ENCODE measurements at regions not wholly inside any gene's neighbourhood (a gene's known extent, or its start where the extent isn't known, plus 50 kb on each side); places are given as distances from the start of the nearest gene placed in this dataset.

- TF ChIP-seq CTCF (IDR thresholded peaks at IDR 0.05; ENCODE audit: unreplicated experiment): no peak
- intact Hi-C loops (cut with micrococcal nuclease): no loop called here
- POLR2A ChIA-PET: no interaction called here
- Mint-ChIP-seq H3K36me3 (ENCODE audit: insufficient read depth, unreplicated experiment) (no peaks in the 10 kb centered on the region), H3K27ac (ENCODE audit: low read depth, unreplicated experiment) (no peak overlapping the region), H3K4me1 (ENCODE audit: insufficient read depth, unreplicated experiment) (no peaks in the 10 kb centered on the region), H3K4me3 (ENCODE audit: unreplicated experiment) (no peak overlapping the region), H3K27me3 (ENCODE audit: insufficient read depth, unreplicated experiment) (no peaks in the 10 kb centered on the region), H3K9me3 (ENCODE audit: unreplicated experiment) (no peaks in the 10 kb centered on the region)
- BruUV-seq (replicated peaks): no TSS peak
- CTCF ChIA-PET: interaction anchor here (1.7 kb wide), 1 partner anchor 32 kb away, joined by 8 read pairs; no protein-coding TSS in a partner anchor
- no peak for DNase-seq (ENCODE audit: unreplicated experiment)
These were observed 267.2 kb downstream of the SEC23A start for GRCh38 chr14:38835874-38836273.

GRCh38 chr14:38828183-38828827 lies 274.7 kb downstream of the SEC23A start:
- Mint-ChIP-seq H3K27me3 (ENCODE audit: insufficient read depth, unreplicated experiment) (no peaks in the 10 kb centered on the region), H3K9me3 (ENCODE audit: unreplicated experiment) (no peaks in the 10 kb centered on the region), H3K27ac (ENCODE audit: low read depth, unreplicated experiment) (no peak overlapping the region), H3K36me3 (ENCODE audit: insufficient read depth, unreplicated experiment) (no peaks in the 10 kb centered on the region), H3K4me3 (ENCODE audit: unreplicated experiment) (no peak overlapping the region), H3K4me1 (ENCODE audit: insufficient read depth, unreplicated experiment) (no peaks in the 10 kb centered on the region)
- CTCF ChIA-PET: interaction anchor here (0.5 kb wide), 1 partner anchor 1094 kb away, joined by 4 read pairs; no protein-coding TSS in a partner anchor
- POLR2A ChIA-PET: no interaction called here
- DNase-seq (ENCODE audit: unreplicated experiment): no peak
- BruUV-seq (replicated peaks): no TSS peak
- TF ChIP-seq CTCF (IDR thresholded peaks at IDR 0.05; ENCODE audit: unreplicated experiment): no peak
- intact Hi-C loops (cut with micrococcal nuclease): no loop called here

- intact Hi-C loops (cut with micrococcal nuclease): no loop called here
- no peak for DNase-seq (ENCODE audit: unreplicated experiment)
These were observed 278.3 kb downstream of the SEC23A start for GRCh38 chr14:38824706-38825105.

GRCh38 chr14:38818555-38818954 lies 284.5 kb downstream of the SEC23A start:
- ChIA-PET CTCF (interaction anchor here (0.7 kb wide), 1 partner anchor 939 kb away, joined by 5 read pairs; no protein-coding TSS in a partner anchor), POLR2A (no interaction called here)
- Mint-ChIP-seq H3K27ac (ENCODE audit: low read depth, unreplicated experiment) (no peak overlapping the region), H3K36me3 (ENCODE audit: insufficient read depth, unreplicated experiment) (no peaks in the 10 kb centered on the region), H3K9me3 (ENCODE audit: unreplicated experiment) (no peaks in the 10 kb centered on the region), H3K4me3 (ENCODE audit: unreplicated experiment) (no peak overlapping the region), H3K27me3 (ENCODE audit: insufficient read depth, unreplicated experiment) (no peaks in the 10 kb centered on the region), H3K4me1 (ENCODE audit: insufficient read depth, unreplicated experiment) (no peaks in the 10 kb centered on the region)
- no peak for DNase-seq (ENCODE audit: unreplicated experiment)
- intact Hi-C loops (cut with micrococcal nuclease): no loop called here
- TF ChIP-seq CTCF (IDR thresholded peaks at IDR 0.05; ENCODE audit: unreplicated experiment): no peak
- no TSS peak for BruUV-seq (replicated peaks)

More at GRCh38 chr14:38824706-38825105, 278.3 kb downstream of the SEC23A start:
- CTCF ChIA-PET: interaction anchor here (0.7 kb wide), 1 partner anchor 29 kb away, joined by 3 read pairs; no protein-coding TSS in a partner anchor
- Mint-ChIP-seq H3K27ac (ENCODE audit: low read depth, unreplicated experiment) (no peak overlapping the region), H3K9me3 (ENCODE audit: unreplicated experiment) (no peaks in the 10 kb centered on the region), H3K36me3 (ENCODE audit: insufficient read depth, unreplicated experiment) (no peaks in the 10 kb centered on the region), H3K27me3 (ENCODE audit: insufficient read depth, unreplicated experiment) (no peaks in the 10 kb centered on the region), H3K4me1 (ENCODE audit: insufficient read depth, unreplicated experiment) (no peaks in the 10 kb centered on the region), H3K4me3 (ENCODE audit: unreplicated experiment) (no peak overlapping the region)
- POLR2A ChIA-PET: no interaction called here
- BruUV-seq (replicated peaks): no TSS peak
- TF ChIP-seq CTCF (IDR thresholded peaks at IDR 0.05; ENCODE audit: unreplicated experiment): no peak

Measured in MCF 10A (cell line).